ENCODE measurements at regions not wholly inside any gene's neighbourhood (a gene's known extent, or its start where the extent isn't known, plus 50 kb on each side); places are given as distances from the start of the nearest gene placed in this dataset.

- DNase-seq: no peak
Observed at GRCh38 chr10:130900441-130901160, 410.9 kb downstream of the TCERG1L start.

GRCh38 chr10:130901311-130902165, 410.0 kb downstream of the TCERG1L start:
- no peak for DNase-seq

- DNase-seq: no peak
Observed at GRCh38 chr10:130902471-130902870, 409.1 kb downstream of the TCERG1L start.

GRCh38 chr10:130902929-130903328, 408.6 kb downstream of the TCERG1L start:
- DNase-seq: no peak

- DNase-seq: no peak
Observed at GRCh38 chr10:130904676-130905075, 406.8 kb downstream of the TCERG1L start.

- DNase-seq: no peak
Observed at GRCh38 chr10:130905386-130905785, 406.1 kb downstream of the TCERG1L start.

- no peak for DNase-seq
Observed at GRCh38 chr10:130905921-130906320, 405.6 kb downstream of the TCERG1L start.

GRCh38 chr10:130910848-130911247, 400.7 kb downstream of the TCERG1L start:
- DNase-seq: no peak

GRCh38 chr10:130913844-130914243, 397.7 kb downstream of the TCERG1L start:
- DNase-seq: no peak

- no peak for DNase-seq
Observed at GRCh38 chr10:130914367-130914766, 397.2 kb downstream of the TCERG1L start.

- no peak for DNase-seq
Observed at GRCh38 chr10:130915065-130915464, 396.5 kb downstream of the TCERG1L start.

GRCh38 chr10:130921461-130921860, 390.1 kb downstream of the TCERG1L start:
- no peak for DNase-seq

- no peak for DNase-seq
Observed at GRCh38 chr10:130921911-130922440, 389.5 kb downstream of the TCERG1L start.

GRCh38 chr10:130923596-130923995, 387.9 kb downstream of the TCERG1L start:
- DNase-seq: no peak

GRCh38 chr10:130924138-130924819, 387.2 kb downstream of the TCERG1L start:
- DNase-seq: peak; percentile 34

- no peak for DNase-seq
Observed at GRCh38 chr10:130926442-130926841, 385.1 kb downstream of the TCERG1L start.

GRCh38 chr10:130927157-130927556, 384.4 kb downstream of the TCERG1L start:
- no peak for DNase-seq

GRCh38 chr10:130928306-130928705, 383.2 kb downstream of the TCERG1L start:
- DNase-seq: no peak

GRCh38 chr10:130929422-130930325, 381.8 kb downstream of the TCERG1L start:
- DNase-seq: no peak

GRCh38 chr10:130930821-130931220, 380.7 kb downstream of the TCERG1L start:
- DNase-seq: no peak

GRCh38 chr10:130931256-130931655, 380.3 kb downstream of the TCERG1L start:
- no peak for DNase-seq
